ENCODE measurements at regions not wholly inside any gene's neighbourhood (a gene's known extent, or its start where the extent isn't known, plus 50 kb on each side); places are given as distances from the start of the nearest gene placed in this dataset.

GRCh38 chr2:78506301-78506700 lies 519.2 kb upstream of the REG3G start:
- no peak overlapping the region for H3K4me2 ChIP-seq (ENCODE audit: low read depth, low read length, poor library complexity, severe bottlenecking)
- no peaks in the 10 kb centered on the region for H3K79me2 ChIP-seq (ENCODE audit: insufficient read depth, low read length)
- no peak for TF ChIP-seq CTCF (conservative IDR thresholded peaks at IDR 0.05; ENCODE audit: low read length)
- no peak for TF ChIP-seq EZH2phosphoT487 (IDR thresholded peaks at IDR 0.05; ENCODE audit: borderline replicate concordance)

GRCh38 chr2:78521938-78522337 lies 503.6 kb upstream of the REG3G start:
- Histone ChIP-seq H3K79me2 (ENCODE audit: insufficient read depth, low read length) (no peaks in the 10 kb centered on the region), H3K4me1 (ENCODE audit: insufficient read depth, low read length, poor library complexity, severe bottlenecking) (no peaks in the 10 kb centered on the region), H3K4me3 (ENCODE audit: low read length, poor library complexity, severe bottlenecking) (no peak overlapping the region), H4K20me1 (ENCODE audit: insufficient read depth, low read length, poor library complexity, severe bottlenecking) (no peaks in the 10 kb centered on the region), H3K27me3 (ENCODE audit: insufficient read depth, low read length, poor library complexity, severe bottlenecking) (no peaks in the 10 kb centered on the region), H2AFZ (ENCODE audit: low read length) (no peak overlapping the region), H3K9me2 (replicated peaks; ENCODE audit: low read depth, low read length) (no peaks in the 10 kb centered on the region), H3F3A (ENCODE audit: low read depth) (no peaks in the 10 kb centered on the region), H3K36me3 (ENCODE audit: insufficient read depth, low read length) (no peaks in the 10 kb centered on the region), H3K4me2 (ENCODE audit: low read depth, low read length, poor library complexity, severe bottlenecking) (no peak overlapping the region), H3K9ac (ENCODE audit: low read depth, low read length, poor library complexity, severe bottlenecking) (no peak overlapping the region), H3K9me3 (ENCODE audit: insufficient read depth, low read depth, low read length) (no peaks in the 10 kb centered on the region)
- TF ChIP-seq CTCF (conservative IDR thresholded peaks at IDR 0.05; ENCODE audit: low read length) (no peak), EZH2phosphoT487 (IDR thresholded peaks at IDR 0.05; ENCODE audit: borderline replicate concordance) (no peak)

More at GRCh38 chr2:78506301-78506700, 519.2 kb upstream of the REG3G start:
- H3K9me3 ChIP-seq (ENCODE audit: insufficient read depth, low read depth, low read length): no peaks in the 10 kb centered on the region
- H2AFZ ChIP-seq (ENCODE audit: low read length): no peak overlapping the region
- H3F3A ChIP-seq (ENCODE audit: low read depth): no peaks in the 10 kb centered on the region
- no peak overlapping the region for H3K4me3 ChIP-seq (ENCODE audit: low read length, poor library complexity, severe bottlenecking)
- no peaks in the 10 kb centered on the region for H3K9me2 ChIP-seq (replicated peaks; ENCODE audit: low read depth, low read length)
- H3K4me1 ChIP-seq (ENCODE audit: insufficient read depth, low read length, poor library complexity, severe bottlenecking): no peaks in the 10 kb centered on the region
- no peaks in the 10 kb centered on the region for H4K20me1 ChIP-seq (ENCODE audit: insufficient read depth, low read length, poor library complexity, severe bottlenecking)
- H3K27me3 ChIP-seq (ENCODE audit: insufficient read depth, low read length, poor library complexity, severe bottlenecking): no peaks in the 10 kb centered on the region
- no peaks in the 10 kb centered on the region for H3K36me3 ChIP-seq (ENCODE audit: insufficient read depth, low read length)
- H3K9ac ChIP-seq (ENCODE audit: low read depth, low read length, poor library complexity, severe bottlenecking): no peak overlapping the region

- no peak overlapping the region for H3K4me2 ChIP-seq (ENCODE audit: low read depth, low read length, poor library complexity, severe bottlenecking)
- H3K4me1 ChIP-seq (ENCODE audit: insufficient read depth, low read length, poor library complexity, severe bottlenecking): no peaks in the 10 kb centered on the region
- H3K4me3 ChIP-seq (ENCODE audit: low read length, poor library complexity, severe bottlenecking): no peak overlapping the region
- no peaks in the 10 kb centered on the region for H3F3A ChIP-seq (ENCODE audit: low read depth)
- no peaks in the 10 kb centered on the region for H4K20me1 ChIP-seq (ENCODE audit: insufficient read depth, low read length, poor library complexity, severe bottlenecking)
- H3K9me3 ChIP-seq (ENCODE audit: insufficient read depth, low read depth, low read length): no peaks in the 10 kb centered on the region
- H2AFZ ChIP-seq (ENCODE audit: low read length): no peak overlapping the region
- H3K27me3 ChIP-seq (ENCODE audit: insufficient read depth, low read length, poor library complexity, severe bottlenecking): no peaks in the 10 kb centered on the region
- no peak overlapping the region for H3K9ac ChIP-seq (ENCODE audit: low read depth, low read length, poor library complexity, severe bottlenecking)
- no peaks in the 10 kb centered on the region for H3K79me2 ChIP-seq (ENCODE audit: insufficient read depth, low read length)
- TF ChIP-seq CTCF (conservative IDR thresholded peaks at IDR 0.05; ENCODE audit: low read length): no peak
- TF ChIP-seq EZH2phosphoT487 (IDR thresholded peaks at IDR 0.05; ENCODE audit: borderline replicate concordance): no peak
- H3K36me3 ChIP-seq (ENCODE audit: insufficient read depth, low read length): no peaks in the 10 kb centered on the region
- no peaks in the 10 kb centered on the region for H3K9me2 ChIP-seq (replicated peaks; ENCODE audit: low read depth, low read length)
These were observed 492.6 kb upstream of the REG3G start for GRCh38 chr2:78532762-78533379.

Measured in Loucy (cell line).